OCI-LY3 (cell line): ENCODE measurements at regions not wholly inside any gene's neighbourhood (a gene's known extent, or its start where the extent isn't known, plus 50 kb on each side); places are given as distances from the start of the nearest gene placed in this dataset.
A peak's percentile ranks its signal among the peaks of the same experiment; 100 is the strongest.
"Not testable (repeated sequence)": the region's sequence is repeated elsewhere in the genome, so short reads cannot be mapped to it uniquely, and the experiment has no call there.

Source experiments
- H2AFZ ChIP-seq: fragments of 200-600, 300-600 bp; shearing (Covaris generic); 2 replicates; pipeline ENCODE4 v1.6.0; 2014; ENCODE audit warnings: antibody characterized with exemption, low read depth, low read length
- H3K27ac ChIP-seq: fragments of 200-600, 300-600 bp; sonication (generic); 2 replicates; pipeline ENCODE4 v1.5.1; 2014; ENCODE audit warnings: mild to moderate bottlenecking, low read length, moderate library complexity, mixed read lengths
- H3K27me3 ChIP-seq: fragments of 200-600, 300-600 bp; sonication (generic); 2 replicates; pipeline ENCODE4 v1.6.1; 2014; ENCODE audit warnings: low read depth, low read length, mixed read lengths
- H3K36me3 ChIP-seq: fragments of 200-600, 300-600 bp; sonication (generic); replicated peaks from 2 replicates; pipeline ENCODE3; 2014; ENCODE audit warnings: low read depth, low read length, mixed read lengths
- H3K4me1 ChIP-seq: fragments of 300-600, 200-600 bp; sonication (generic); 2 replicates; pipeline ENCODE4 v1.6.1; 2014; ENCODE audit warnings: low read length, mixed read lengths
- H3K4me2 ChIP-seq: fragments of 200-600, 300-600 bp; sonication (generic); 2 replicates; pipeline ENCODE4 v1.6.1; 2014; ENCODE audit warnings: low read length, mixed read lengths
- H3K4me3 ChIP-seq: fragments of 300-600, 200-600 bp; sonication (generic); 2 replicates; pipeline ENCODE4 v1.5.1; 2014; ENCODE audit warnings: antibody characterized with exemption, mild to moderate bottlenecking, low read length, moderate library complexity
- H3K79me2 ChIP-seq: fragments of 300-600, 200-600 bp; shearing (Covaris generic); 2 replicates; pipeline ENCODE4 v1.6.1; 2014; ENCODE audit warnings: mild to moderate bottlenecking, low read length, mixed read lengths
- H3K9ac ChIP-seq: fragments of 300-600, 200-600 bp; shearing (Covaris generic); 2 replicates; pipeline ENCODE4 v1.6.0; 2014; ENCODE audit warnings: mild to moderate bottlenecking, low read length, moderate library complexity
- H3K9me3 ChIP-seq: fragments of 200-600, 300-600 bp; shearing (Covaris generic); 2 replicates; pipeline ENCODE4 v1.6.1; 2014; ENCODE audit warnings: low read length, mixed read lengths; ENCODE audit not compliant: insufficient read depth
- H4K20me1 ChIP-seq: fragments of 200-600, 300-600 bp; sonication (generic); 2 replicates; pipeline ENCODE4 v1.6.1; 2016; ENCODE audit warnings: low read length, mixed read lengths; ENCODE audit not compliant: insufficient read depth
- EZH2phosphoT487 ChIP-seq: fragments of 200-600 bp; shearing (Covaris generic); IDR thresholded peaks from 2 replicates; pipeline ENCODE4 v1.6.1; 2018; ENCODE audit warnings: antibody characterized with exemption, mixed run types, low read depth
- TF ChIP-seq, protein P1 (sequence below): fragments of 200-600, 300-600 bp; sonication (generic); IDR thresholded peaks from 2 replicates; pipeline ENCODE4 v1.5.1; 2014; ENCODE audit warnings: antibody characterized with exemption, low read length, low read depth

DNA sequence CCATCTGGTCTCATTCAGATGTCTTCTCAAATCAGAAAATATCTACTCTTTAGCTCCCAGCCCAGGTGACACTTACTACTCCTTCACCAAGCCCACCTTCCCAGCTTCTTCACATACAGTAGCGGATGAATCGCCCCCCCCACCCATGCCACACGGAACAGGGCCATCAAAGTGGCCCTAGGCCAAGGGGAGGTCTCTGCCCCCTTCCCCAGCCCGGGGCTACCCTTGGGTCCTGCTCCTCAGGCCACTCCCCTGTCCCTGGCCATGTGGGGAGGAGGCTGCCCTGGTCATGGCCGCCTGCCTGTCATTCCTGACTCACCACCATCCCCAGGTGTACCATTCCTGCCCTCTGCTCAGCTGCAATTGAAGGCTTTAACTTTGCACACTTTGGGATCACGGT lies 142.8 kb downstream of the NECTIN1 start:
- Histone ChIP-seq H3K4me2 (no peak overlapping the region), H3K4me3 (no peak overlapping the region), H3K4me1 (peaks cover 5% of the 10 kb centered on the region; the same call in 1 of the 2 replicates), H3K9me3 (no peaks in the 10 kb centered on the region), H3K79me2 (no peaks in the 10 kb centered on the region), H2AFZ (no peak overlapping the region), H3K27ac (no peak overlapping the region), H3K9ac (no peak overlapping the region), H3K27me3 (0 out of 2 replicates have a peak, but pooled peaks cover 6% of the 10 kb centered on the region), H4K20me1 (no peaks in the 10 kb centered on the region), H3K36me3 (no peaks in the 10 kb centered on the region)
- TF ChIP-seq, protein P1, sequence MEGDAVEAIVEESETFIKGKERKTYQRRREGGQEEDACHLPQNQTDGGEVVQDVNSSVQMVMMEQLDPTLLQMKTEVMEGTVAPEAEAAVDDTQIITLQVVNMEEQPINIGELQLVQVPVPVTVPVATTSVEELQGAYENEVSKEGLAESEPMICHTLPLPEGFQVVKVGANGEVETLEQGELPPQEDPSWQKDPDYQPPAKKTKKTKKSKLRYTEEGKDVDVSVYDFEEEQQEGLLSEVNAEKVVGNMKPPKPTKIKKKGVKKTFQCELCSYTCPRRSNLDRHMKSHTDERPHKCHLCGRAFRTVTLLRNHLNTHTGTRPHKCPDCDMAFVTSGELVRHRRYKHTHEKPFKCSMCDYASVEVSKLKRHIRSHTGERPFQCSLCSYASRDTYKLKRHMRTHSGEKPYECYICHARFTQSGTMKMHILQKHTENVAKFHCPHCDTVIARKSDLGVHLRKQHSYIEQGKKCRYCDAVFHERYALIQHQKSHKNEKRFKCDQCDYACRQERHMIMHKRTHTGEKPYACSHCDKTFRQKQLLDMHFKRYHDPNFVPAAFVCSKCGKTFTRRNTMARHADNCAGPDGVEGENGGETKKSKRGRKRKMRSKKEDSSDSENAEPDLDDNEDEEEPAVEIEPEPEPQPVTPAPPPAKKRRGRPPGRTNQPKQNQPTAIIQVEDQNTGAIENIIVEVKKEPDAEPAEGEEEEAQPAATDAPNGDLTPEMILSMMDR, result no peak
- TF ChIP-seq EZH2phosphoT487, result no peak

DNA sequence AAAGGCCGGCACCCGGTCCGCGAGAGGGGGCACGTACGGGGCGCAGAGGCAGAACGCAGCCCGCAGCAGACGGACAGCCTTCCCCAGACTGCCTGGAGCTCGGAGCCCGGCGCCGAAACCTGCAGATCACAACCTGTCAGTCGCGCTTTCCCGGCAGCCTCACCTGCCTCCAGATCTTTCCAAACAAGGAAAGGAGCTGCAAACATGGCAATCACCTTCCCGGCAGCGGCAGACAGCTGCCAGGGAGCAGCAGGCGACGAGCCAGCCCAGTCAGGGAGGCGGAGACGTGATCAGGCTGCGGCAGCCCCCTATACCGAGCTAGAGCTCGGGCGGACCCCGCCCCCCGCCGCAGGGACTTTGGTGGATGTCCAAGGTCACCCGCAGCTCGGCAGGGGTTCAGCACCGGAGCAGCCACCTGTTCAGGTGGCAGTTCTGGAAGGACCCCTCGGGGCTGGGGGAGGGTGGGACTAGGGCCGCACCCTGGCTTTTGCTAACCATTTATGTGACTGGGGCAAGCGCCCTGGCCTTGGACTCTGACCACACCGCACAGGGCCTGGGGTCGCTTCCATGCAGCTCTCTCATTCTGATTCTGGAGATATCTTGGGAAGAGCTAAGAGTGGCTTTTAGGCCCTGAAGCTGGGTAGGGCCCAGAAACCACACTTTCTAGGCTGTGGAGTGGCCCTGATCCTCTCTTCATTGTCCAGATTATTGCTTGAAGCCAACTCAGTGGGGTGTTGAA lies 143.8 kb downstream of the NECTIN1 start:
- Histone ChIP-seq H3K27me3 (peaks cover 9% of the 10 kb centered on the region; the same call in 1 of the 2 replicates), H2AFZ (no peak overlapping the region), H3K4me3 (no peak overlapping the region), H3K79me2 (no peaks in the 10 kb centered on the region), H4K20me1 (no peaks in the 10 kb centered on the region), H3K9ac (no peak overlapping the region), H3K36me3 (no peaks in the 10 kb centered on the region), H3K4me1 (no peaks in the 10 kb centered on the region), H3K9me3 (no peaks in the 10 kb centered on the region), H3K27ac (no peak overlapping the region), H3K4me2 (no peak overlapping the region)
- TF ChIP-seq, protein P1, result no peak
- TF ChIP-seq EZH2phosphoT487, result no peak

DNA sequence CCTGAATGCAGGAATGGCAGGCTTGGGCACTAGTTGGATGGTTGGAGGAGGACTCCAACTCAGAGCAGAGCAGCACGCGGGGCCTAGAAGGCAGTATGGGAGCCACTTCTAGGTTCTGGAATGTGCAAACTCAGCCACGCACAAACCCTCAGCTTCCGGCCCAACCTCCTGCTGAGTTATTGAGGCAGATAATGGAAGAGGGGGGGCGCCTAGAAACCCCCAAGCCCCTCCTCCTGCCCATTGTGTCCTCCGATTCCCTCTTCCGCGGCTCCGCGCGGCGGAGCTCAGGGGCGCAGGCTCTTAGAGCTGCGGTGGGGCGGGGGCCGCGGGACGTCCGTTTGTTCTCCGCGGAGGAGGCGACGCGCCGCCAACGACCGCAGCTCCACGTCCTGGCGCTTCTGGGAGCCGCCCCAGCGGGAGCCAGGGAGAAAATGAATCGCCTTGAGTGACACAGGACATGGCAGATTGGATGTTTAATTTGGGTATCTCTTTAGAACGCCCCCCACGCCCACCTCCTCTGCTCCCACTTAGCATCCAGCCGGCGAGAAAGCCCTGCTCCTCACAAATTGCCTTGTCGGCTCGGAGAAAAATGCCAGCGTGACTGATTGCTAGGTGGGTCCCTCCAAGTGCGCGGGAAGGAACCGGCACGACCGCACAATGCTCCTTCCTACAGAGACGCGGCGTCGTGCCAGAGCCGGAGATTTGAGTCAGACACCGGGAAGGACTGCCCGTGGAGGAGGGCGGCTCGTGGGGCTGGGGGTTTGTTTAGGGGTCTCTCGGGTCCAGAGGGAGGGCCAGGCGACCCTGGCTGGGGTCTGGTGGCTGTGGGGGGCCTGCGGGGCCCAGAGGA lies 144.6 kb downstream of the NECTIN1 start:
- H3K79me2 ChIP-seq, result no peaks in the 10 kb centered on the region
- H3K36me3 ChIP-seq, result no peaks in the 10 kb centered on the region
- no peak overlapping the region for H3K9ac ChIP-seq
- H3K4me1 ChIP-seq, result no peaks in the 10 kb centered on the region
- no peaks in the 10 kb centered on the region for H3K9me3 ChIP-seq
- TF ChIP-seq EZH2phosphoT487, result no peak
- TF ChIP-seq, protein P1, result no peak
- H3K4me2 ChIP-seq, result no peak overlapping the region
- no peaks in the 10 kb centered on the region for H4K20me1 ChIP-seq
- H2AFZ ChIP-seq, result no peak overlapping the region
- peaks cover 9% of the 10 kb centered on the region; the same call in 1 of the 2 replicates for H3K27me3 ChIP-seq
- H3K4me3 ChIP-seq, result no peak overlapping the region
- no peak overlapping the region for H3K27ac ChIP-seq

DNA sequence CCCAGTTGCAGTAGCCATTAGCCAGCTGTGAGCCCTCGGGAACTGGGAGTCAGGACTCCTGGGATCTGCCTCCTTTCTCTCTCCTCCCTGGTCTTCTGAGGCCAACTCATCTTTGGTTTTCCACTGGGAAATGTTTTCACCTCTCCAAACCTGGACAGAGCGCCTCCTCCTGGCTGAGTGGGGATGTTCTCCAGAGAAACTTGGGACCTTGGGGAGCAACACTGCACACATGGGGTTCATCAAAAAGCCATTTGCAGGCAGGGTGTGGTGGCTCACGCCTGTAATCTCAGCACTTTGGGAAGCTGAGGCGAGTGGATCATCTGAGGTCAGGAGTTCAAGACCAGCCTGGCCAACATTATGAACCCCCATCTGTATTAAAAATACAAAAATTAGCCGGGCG lies 145.4 kb downstream of the NECTIN1 start:
- Histone ChIP-seq H3K4me2 (no peak overlapping the region), H3K79me2 (no peaks in the 10 kb centered on the region), H3K36me3 (no peaks in the 10 kb centered on the region), H3K27ac (no peak overlapping the region), H3K9me3 (no peaks in the 10 kb centered on the region), H2AFZ (no peak overlapping the region), H3K27me3 (peaks cover 9% of the 10 kb centered on the region; the same call in 1 of the 2 replicates), H3K4me1 (no peaks in the 10 kb centered on the region), H3K9ac (no peak overlapping the region), H3K4me3 (no peak overlapping the region), H4K20me1 (no peaks in the 10 kb centered on the region)
- TF ChIP-seq, protein P1, result peak; percentile 25
- no peak for TF ChIP-seq EZH2phosphoT487

DNA sequence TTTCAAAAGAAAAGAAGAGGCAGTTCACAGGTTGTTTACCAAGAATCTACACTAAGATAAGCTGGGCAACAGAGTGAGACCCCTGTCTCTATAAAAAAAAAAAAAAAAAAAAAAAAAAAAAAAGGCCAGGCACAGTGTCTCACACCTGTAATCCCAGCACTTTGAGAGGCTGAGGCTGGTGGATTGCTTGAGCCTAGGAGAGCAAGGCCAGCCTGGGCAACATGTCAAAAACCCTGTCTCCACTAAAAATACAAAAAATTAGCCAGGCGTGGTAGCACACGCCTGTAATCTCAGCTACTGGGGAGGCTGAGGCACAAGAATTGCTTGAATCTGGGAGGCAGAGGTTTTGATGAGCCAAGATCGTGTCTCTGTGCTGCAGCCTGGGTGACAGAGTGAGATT lies 147.6 kb downstream of the NECTIN1 start:
- H3K9ac ChIP-seq, H2AFZ ChIP-seq: not testable (repeated sequence)

More for the DNA sequence above, 147.6 kb downstream of the NECTIN1 start:
- H3K4me2 ChIP-seq, H3K4me3 ChIP-seq, H3K79me2 ChIP-seq, H4K20me1 ChIP-seq, H3K9me3 ChIP-seq, H3K36me3 ChIP-seq, H3K4me1 ChIP-seq, H3K27ac ChIP-seq: not testable (repeated sequence)
- peaks cover 16% of the 10 kb centered on the region; the same call in 1 of the 2 replicates for H3K27me3 ChIP-seq
